T-helper 1 cell (primary cell): ENCODE measurements at regions not wholly inside any gene's neighbourhood (a gene's known extent, or its start where the extent isn't known, plus 50 kb on each side); places are given as distances from the start of the nearest gene placed in this dataset.
"Not testable (repeated sequence)": the region's sequence is repeated elsewhere in the genome, so short reads cannot be mapped to it uniquely, and the experiment has no call there.

Experiments used
- DNase-seq, 5 donors: peaks; one replicate each; pipeline ENCODE4 v3.0.0-alpha.2; 2012 to 2020

DNA sequence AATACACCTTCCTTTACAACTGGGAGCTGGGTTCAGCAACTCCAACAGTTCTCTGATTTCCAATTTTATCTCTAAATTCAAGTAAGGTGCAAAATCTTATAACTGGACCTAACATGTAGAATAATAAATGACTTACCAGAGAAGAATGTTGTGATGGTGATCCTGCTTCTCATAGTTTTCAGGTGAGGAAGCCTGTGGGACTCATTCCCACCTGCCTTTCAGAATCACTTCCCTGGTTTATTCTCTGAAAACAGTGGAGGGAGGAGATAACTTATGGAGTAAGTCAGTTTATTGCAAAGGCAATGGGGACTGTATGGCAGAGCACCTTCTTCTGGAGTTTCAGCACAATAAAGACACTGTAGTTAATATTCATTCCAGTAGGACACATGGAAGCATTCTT, 1188.2 kb upstream of the FAM98A start:
- DNase-seq, result no peak

DNA sequence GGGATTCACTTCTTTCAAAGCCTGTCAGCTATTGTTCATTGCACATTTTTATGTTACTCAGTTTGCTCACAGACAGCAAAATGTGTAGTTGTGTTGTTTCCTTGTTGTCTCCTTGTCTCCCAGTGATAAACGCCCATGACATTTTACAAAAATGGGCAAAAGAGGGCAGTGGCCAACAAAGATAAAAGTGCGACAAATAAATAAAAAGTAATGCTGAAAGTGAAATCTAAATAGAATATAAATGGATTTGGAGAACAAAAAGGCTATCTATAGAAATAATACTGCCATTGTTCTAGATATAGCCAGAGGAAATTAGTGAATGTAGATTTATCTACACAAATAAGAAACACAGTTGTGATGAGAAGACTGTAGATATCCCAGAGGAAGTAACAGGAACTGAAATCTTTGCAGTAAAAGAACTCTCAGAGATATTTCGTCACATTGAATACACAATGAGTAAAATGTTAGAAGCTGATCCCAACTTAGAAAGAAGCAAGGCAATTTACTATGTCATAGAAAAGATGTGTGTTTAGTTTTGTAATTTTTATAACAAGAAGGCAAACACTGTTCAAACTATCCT, 1186.2 kb upstream of the FAM98A start:
- no peak for DNase-seq

DNA sequence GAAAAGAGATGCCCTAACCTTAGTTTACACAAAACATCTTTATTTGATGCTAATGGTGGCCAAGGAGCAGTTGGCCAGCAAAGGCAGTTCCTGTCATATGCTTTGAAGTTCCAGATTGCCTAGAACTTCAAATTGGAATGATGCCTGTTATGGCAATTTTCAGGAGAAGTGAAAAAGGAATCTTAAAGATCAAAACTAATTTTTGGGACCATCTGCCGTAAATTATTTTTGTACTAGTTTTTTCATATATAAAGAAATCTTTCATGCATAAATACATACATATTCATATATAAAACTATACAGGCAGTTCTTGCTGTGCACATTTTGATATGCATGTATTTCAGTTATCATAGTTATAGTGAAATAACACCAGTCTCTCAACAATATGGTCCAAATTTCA, 1185.6 kb upstream of the FAM98A start:
- no peak for DNase-seq

DNA sequence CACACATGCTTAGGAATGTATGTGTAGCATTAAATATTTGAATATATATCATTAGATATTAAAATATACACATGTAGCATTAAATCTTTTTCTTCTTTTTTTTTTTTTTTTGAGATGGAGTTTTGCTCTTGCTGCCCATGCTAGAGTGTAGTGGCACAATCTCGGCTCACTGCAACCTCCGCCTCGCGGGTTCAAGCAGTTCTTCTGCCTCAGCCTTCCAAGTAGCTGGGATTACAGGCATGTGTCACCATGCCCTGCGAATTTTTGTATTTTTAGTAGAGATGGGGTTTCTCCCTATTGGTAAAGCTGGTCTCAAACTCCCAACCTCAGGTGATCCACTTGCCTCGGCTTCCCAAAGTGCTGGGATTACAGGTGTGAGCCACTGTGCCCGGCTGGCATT, 1151.6 kb upstream of the FAM98A start:
- DNase-seq, result not testable (repeated sequence)

DNA sequence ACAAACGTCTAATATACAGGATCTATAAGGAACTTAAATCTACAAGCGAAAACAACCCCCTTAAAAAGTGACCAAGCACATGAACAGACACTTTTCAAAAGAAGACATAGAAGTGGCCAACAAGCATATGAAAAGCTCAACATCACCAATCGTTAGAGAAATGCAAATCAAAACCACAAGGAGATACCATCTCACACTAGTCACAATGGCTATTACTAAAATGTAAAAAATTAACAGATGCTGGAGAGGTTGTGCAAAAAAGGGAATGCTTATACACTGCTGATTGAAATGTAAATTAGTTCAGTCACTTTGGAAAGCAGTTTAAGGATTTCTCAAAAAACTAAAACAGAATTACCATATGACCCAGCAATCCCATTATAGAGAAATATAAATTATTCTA, 1148.5 kb upstream of the FAM98A start:
- DNase-seq, result no peak

DNA sequence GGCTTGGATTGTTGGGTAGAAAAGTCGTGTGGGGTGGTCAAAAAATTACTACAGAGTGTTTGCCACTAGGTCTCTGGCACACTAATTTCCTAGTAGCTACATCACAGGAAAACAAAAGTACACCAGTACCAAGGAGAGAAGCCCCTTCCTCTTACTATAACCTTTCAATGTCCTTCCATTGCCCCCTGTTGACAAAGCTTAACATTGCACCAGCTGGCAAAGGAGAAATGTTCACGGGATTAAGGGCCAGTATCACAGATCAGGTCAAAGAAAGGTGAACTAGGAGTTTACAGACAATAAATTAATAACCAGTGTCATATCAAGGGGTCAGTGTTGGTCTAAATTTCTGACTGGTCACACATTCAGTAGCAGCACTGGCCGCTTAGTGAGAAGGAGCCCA, 1139.6 kb upstream of the FAM98A start:
- DNase-seq, result no peak

DNA sequence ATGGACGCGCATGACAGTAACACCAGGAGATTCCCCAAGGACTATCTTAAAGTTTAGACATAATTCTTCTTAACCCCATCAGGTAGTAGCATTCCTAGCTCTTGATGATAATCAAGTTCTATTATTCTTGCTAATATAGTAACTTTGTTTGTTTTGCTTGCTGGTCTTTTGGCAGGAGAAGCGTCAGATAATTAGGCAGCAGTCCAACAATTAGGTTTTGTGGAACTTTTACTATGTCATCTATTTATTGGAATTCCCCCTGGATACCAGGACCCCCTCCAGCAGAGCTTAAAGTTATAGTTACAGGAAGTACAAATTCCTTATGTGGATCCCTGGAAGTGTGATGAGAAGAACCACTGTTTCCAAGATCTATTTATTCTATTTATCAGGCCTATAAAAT, 1138.0 kb upstream of the FAM98A start:
- DNase-seq, result no peak

DNA sequence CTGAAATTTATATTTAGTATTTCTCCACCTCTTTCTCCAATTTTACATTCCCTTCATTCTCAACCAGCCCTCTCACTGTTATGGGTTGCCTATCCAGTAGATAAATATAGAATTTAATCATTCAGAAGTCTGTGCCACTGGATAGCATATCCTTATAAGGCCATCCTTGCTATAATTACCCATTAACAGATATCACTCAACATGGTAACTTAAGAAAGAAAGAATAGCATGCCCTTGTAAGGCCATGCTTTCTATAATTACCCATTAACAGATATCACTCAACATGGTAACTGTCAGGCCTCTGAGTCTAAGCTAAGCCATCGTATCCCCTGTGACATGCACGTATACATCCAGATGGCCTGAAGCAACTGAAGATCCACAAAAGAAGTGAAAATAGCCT, 1137.4 kb upstream of the FAM98A start:
- no peak for DNase-seq

DNA sequence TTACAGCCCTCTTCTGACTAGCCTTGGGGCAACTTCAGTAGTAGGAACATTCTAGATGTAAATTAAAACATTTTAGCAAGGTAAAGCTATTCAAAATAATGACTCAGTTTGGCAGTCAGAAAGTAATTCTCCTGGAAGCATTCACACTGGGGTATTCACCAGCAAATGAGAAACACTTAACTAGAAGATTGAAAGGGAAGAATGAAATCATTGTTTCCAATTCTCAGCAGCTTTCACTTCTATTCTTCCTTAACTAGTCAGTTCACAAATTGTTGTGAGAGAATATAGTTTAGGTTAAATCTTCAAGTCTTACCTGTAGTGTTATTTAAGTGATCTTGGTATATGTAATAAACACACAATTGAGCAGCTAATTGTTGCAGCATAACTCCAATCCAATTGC, 1135.6 kb upstream of the FAM98A start:
- no peak for DNase-seq

DNA sequence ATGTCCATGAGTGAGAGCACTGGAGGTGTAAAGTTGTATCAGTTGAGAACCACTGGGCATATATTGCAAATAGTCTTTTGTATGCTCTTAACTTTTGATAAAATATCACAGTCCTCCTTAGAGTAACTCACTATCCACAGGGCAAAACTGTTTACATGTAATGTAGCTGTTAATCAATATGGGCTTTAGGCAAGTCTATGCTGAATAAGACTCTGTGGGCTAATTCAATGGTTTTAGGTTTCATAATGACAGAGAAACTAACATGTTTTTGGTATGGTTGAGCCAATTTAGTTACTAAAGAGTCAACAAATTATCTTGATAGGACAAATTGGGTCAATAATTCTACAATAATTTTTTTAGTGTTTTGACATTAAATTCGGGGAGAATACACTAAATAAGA, 1134.9 kb upstream of the FAM98A start:
- no peak for DNase-seq

DNA sequence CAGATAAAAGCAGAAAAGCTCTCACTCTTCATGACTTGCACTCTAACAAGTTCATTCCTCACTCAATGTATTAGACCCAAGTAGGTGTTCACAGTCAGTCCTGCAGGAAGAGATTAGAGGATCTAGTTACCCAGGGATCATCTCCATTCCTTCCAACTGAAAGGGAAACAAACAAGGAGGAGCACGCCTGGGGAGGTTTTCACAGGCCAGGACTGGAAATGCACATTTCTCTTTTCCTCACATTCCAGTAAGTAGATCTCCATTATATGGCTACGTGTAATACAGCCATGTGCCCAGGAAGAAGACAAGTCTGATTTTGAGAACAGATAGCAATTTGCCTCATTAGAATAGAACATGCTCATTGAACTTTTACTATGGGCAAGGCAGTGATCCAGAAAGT, 1132.2 kb upstream of the FAM98A start:
- no peak for DNase-seq

DNA sequence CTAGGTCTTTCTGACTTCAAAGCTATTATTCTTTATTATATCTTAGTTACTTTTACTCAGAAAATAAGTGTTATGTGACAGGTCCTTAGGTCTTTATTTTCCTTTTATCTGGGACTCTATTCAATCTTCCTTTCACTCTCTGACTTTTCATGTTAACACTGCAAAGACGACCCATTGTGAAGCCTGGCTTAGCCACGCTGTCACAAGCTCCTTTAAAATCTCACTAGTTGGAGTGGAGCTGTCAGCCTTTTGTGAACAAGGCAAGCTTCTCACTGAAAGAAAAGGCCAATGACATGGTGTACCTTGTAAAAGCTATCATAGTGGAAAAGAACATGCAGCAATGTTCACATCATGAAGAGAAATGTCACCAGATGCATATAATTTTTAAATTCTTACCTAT, 1130.7 kb upstream of the FAM98A start:
- no peak for DNase-seq

DNA sequence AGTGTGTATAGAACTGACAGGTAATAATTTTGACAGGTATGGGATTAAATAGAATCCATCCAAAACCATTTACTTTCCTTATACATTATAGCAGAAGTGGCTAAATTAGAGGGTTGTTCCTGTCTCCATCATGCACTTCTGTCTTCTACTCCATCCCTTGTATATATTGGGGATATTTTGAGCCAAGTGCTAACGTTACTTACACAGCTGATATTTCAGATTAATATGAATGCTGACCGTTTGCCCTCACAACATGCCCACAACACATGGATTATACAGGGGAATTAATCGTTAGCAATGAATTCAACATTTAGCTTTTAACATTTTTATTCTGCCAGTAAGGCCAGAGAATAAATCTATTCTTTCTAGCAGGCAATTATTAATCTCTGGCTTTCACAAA, 1125.0 kb upstream of the FAM98A start:
- no peak for DNase-seq

DNA sequence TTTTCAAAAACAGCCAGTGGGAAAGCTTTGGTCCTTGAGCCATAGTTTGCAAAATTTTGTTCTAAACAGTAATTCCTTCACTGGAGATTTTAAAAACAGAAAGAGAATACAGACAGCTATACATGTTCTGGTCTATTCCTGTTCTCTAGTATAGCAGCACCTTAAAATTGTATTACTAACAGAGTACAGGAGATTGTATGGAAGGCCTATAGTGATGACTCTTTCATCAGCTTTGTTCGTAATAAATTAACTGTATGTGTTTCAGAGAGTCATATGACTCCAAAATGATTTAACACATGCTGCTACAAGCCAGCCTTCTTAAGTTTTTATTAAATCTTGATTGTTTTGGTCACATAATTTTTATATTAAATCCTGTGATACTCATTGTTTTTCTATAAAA, 1124.6 kb upstream of the FAM98A start:
- no peak for DNase-seq

DNA sequence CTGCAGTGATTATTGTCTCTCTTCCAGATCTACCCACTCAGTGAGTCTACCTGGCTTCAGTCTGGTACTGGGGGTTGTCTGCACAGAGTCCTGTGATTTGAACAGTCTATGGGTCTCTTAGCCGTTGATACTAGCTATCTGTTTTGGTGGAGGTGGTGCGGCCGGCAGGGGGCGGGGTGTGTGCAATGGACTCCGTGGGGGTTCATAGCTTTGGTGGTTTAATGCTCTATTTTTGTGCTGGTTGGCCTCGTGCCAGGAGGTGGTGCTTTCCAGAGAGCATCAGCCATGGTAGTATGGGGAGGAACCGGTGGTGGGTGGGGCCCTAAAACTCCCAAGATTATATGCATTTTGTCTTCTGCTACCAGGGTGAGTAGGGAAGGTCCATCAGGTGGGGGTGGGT, 1120.1 kb upstream of the FAM98A start:
- DNase-seq, result no peak

DNA sequence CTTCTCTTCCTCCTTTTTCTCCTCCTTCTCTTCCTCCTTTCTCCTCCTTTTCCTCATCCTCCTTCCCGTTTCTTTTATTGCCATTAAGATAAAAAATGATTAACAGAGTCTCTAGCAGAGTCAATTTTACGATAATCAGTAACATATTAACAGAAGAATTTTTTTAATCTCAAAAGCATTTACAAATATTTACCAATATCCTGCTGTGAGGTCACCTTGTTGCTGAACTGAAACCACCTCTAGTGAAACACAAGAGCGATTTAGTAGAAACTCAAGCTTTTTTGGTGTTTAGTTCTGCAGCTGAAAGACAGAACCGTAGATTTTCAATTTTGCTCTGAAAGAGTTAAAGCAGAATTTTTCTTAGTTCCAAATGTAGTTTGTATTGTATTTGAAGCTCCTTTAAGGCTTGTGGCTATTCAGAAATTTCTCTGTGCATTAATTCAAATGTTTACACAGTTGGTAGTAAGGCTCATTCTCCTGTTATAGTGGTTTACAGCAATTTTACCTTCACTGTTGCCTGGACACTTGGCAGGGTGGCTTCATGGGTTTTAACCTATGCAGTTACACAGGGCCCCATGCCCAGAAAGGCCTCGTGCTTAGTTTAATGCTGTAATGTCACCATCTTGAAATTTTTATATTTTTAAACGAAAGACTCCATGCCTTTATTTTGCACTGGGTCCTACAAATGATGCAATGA, 1106.6 kb upstream of the FAM98A start:
- DNase-seq, result no peak

DNA sequence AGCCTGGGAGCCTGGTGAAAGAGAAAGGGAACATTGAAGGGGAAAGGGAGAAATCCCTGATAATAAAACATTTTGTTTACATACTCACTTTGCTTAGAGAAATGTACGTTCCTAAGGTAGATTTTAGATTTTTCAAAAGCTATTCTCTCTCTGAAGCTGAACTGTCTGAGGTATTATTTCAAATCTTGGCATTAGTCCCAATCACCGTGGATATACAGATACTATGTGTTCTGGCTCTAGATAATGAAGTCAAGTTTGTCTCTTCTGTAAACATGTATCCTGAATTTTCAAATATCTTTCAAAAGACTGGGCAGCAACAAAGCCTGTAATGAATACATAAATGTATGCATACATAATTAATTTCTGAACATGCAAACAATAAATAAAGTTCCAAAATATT, 1104.2 kb upstream of the FAM98A start:
- no peak for DNase-seq

DNA sequence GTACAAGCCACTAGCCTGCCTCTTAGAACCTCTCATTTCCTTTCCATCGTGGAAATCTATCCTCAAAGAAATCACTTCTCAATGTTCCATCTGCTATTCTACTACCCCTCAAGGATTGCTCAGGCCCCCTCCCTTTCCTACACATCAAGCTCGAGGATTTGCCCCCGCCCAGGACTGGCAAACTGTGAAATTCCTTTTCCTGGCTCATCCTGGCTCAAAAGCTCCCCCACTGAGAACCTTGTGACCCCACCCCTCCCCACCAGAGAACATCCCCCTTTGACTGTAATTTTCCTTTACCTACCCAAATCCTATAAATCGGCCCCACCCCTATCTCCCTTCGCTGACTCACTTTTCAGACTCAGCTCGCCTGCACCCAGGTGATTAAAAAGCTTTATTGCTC, 1103.3 kb upstream of the FAM98A start:
- not testable (repeated sequence) for DNase-seq

DNA sequence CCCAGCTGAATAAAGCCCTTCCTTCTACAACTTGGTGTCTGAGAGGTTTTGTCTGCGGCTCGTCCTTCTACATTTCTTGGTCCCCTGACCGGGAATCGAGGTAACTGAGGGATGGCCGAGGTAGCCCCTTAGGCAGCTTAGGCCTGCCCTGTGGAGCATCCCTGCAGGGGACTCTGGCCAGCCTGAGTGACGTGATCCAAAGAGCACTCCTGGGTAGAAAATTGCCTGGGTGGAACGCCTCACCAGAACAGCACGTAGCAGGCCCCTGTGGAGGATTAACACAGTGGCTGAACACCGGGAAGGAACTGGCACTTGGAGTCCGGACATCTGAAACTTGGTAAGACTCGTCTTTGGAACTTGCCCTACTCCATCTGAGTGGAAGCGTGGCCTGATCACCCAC, 1078.5 kb upstream of the FAM98A start:
- DNase-seq, result not testable (repeated sequence)

DNA sequence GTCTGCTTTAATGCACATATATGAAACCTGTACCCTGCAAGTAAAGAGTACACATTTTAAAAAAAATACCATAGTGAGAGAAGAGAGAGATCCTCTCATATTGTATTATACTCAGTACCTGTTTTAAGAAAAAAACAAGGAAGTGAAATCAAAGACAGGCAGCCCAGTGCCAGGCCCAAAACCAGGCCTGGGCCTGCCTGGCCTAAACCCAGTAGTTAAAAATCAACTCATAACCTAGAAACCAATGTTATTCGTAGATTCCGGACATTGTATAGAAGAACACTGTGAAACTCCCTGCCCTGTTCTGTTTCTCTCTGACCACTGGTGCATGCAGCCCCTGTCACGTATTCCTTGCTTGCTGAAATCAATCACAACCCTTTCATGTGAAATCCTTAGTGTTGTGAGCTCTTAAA, 1078.0 kb upstream of the FAM98A start:
- not testable (repeated sequence) for DNase-seq

DNA sequence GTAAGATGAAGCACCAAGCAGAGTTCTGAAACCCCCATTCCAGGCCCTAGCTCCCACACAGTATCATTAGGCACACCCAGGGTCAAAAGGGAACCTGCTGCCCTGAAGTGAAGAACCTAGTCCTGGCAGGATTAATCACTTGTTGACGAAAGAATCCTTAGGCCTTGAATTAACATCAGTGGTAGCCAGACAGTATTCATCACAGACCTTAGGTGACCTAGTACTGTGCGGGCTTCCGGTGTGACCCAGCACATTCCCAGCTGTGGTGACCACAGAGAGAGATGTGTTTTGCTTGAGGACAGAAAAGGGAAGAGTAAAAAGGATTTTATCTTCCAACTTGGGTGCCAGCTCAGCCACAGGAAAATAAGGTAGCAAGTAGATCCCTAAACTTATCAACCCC, 1071.4 kb upstream of the FAM98A start:
- no peak for DNase-seq

DNA sequence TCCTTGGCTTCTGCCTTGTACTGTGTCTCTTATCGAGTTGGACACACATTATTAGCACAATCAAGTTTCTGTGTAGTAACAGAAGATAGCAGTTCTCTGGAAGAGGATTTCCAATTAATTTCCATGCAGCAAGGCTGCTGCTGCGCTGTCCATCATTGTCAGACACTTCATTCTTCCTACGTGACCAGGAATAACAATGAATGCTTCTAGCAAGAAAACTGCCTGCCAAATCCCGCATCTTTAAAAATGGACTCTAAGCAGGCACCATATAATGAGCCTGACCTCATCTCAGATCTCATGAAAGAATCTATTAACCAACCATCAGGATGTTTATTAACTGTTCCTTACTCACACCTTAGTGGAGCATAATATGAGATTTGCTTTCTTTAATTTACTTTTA, 1067.7 kb upstream of the FAM98A start:
- no peak for DNase-seq

DNA sequence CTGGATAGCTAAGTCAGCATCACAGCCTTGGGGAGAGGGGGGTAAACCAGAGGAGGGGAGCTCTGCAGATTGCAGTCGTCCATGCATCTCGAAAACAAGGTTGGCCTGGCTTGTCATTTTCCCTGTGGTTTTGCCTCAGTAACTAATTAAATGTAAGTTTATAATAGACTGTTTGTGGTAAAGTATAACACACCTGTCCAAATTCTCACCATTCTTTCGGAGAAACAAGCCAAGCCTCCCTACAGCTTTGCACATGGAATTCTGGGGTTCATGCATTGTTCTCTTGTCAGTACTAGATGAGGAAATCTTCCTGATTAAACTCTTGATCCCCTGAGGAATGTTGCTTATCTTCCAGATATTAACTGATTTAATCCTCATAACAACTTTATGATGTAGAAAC, 1065.2 kb upstream of the FAM98A start:
- DNase-seq, result no peak

DNA sequence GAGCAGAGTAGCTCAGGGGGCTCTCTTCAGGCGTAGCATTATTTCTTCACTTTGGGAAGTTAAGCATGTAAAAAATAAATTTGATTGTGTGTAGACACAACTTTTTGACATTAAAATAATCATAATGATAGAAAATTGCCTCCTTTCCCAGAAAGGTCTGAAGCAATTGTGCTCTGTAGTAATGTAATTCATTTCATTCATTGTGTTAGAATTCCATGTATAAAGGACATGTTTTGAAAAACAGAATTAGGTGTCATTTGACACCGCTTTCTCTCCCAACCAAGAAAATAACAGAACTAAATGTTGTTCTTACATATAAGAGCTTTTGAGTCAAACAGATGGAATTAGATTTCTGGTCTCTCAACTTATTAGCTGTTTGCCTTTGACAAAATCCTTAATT, 1064.2 kb upstream of the FAM98A start:
- DNase-seq, result no peak

DNA sequence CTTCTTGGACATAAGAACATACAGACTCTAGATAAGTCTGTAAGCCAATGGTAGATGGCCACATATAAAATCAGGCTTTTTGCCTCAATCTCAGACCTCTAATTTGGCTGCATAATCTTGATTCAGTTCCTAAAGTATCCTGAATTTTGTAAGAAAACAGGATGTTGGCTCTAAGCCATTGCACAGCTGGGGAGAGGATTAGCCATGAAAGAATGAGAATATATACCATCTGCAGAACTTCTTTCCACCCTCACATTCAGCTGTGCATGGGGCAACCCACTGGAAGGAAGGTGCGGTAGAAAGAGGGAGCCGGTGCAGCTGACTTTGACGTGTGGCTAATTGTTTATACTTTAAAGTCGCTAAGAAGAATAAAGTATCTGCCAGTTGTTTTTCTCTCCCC, 1061.6 kb upstream of the FAM98A start:
- no peak for DNase-seq
